ENCODE measurements at regions not wholly inside any gene's neighbourhood (a gene's known extent, or its start where the extent isn't known, plus 50 kb on each side); places are given as distances from the start of the nearest gene placed in this dataset.

- H3K4me1 ChIP-seq (ENCODE audit: insufficient read depth, low read length) = no peaks in the 10 kb centered on the region
- in situ Hi-C loops (cut with HindIII; ENCODE audit: extremely low pct_ligation_motif_present, low pct_unique_long_range_greater_than_20kb) = no loop called here
- TF ChIP-seq ZNF878 (CRISPR knock-in tag; IDR thresholded peaks at IDR 0.05) (no peak), MNT (IDR thresholded peaks at IDR 0.05) (peak; percentile 100), ZBTB7A (CRISPR knock-in tag; IDR thresholded peaks at IDR 0.05) (0 out of 2 replicates have a peak, but pooled peaks have one; percentile 21)
- H2AFZ ChIP-seq (ENCODE audit: low read length) = no peak overlapping the region
- DNase-seq (ENCODE audit: low spot score) = no peak
- H3K27ac ChIP-seq (ENCODE audit: extremely low read length, insufficient read depth, low read length) = no peak overlapping the region
- ChIA-PET CTCF (ENCODE audit: low intra/inter-chr PET ratio, low total read pairs) (no interaction called here), POLR2A (no interaction called here)
- peaks cover 4 to 51% of the 10 kb centered on the region in 2 experiments for H3K27me3 ChIP-seq (ENCODE audit: control insufficient read depth in 1 of 2, insufficient read depth in 2 of 2, low read length in 2 of 2)
- no peak overlapping the region for H3K4me3 ChIP-seq (replicated peaks in 1 of 3; ENCODE audit: insufficient read depth in 1 of 3, low read depth in 2 of 3, low read length in 3 of 3)
- BruUV-seq (replicated peaks) = no TSS peak
- no peaks in the 10 kb centered on the region for H3K79me2 ChIP-seq (ENCODE audit: insufficient read depth, low read length)
- no peak for FAIRE-seq
- H3K9me3 ChIP-seq (ENCODE audit: low read length) = no peaks in the 10 kb centered on the region
- ATAC-seq = no peak
- intact Hi-C loops (cut with micrococcal nuclease; ENCODE audit: unreplicated experiment) = no loop called here
- H3K9ac ChIP-seq (ENCODE audit: insufficient read depth, low read depth, low read length) = no peak overlapping the region
- WGBS (ENCODE audit: low lambda C conversion rate) = 63% methylated on average over 3 of the region's 15 CpGs
- H3K4me2 ChIP-seq (ENCODE audit: low read depth, low read length) = no peak overlapping the region
- no peaks in the 10 kb centered on the region for H4K20me1 ChIP-seq (ENCODE audit: insufficient read depth, low read length)
- H3K36me3 ChIP-seq (replicated peaks in 1 of 2; ENCODE audit: control insufficient read depth in 1 of 2, insufficient read depth in 2 of 2, low read length in 2 of 2) = no peaks in the 10 kb centered on the region
These were observed 248.7 kb upstream of the SHH start for GRCh38 chr7:156060925-156061324.

GRCh38 chr7:156059369-156059768 lies 247.1 kb upstream of the SHH start:
- POLR2A ChIA-PET = no interaction called here
- ATAC-seq (no peak), FAIRE-seq (no peak), DNase-seq (ENCODE audit: low spot score) (no peak)
- Histone ChIP-seq H3K79me2 (ENCODE audit: insufficient read depth, low read length) (no peaks in the 10 kb centered on the region), H2AFZ (ENCODE audit: low read length) (no peak overlapping the region), H3K27ac (ENCODE audit: extremely low read length, insufficient read depth, low read length) (no peak overlapping the region), H4K20me1 (ENCODE audit: insufficient read depth, low read length) (no peaks in the 10 kb centered on the region), H3K27me3 (ENCODE audit: control insufficient read depth in 1 of 2, insufficient read depth in 2 of 2, low read length in 2 of 2) (peaks cover 6 to 51% of the 10 kb centered on the region in 2 experiments), H3K9me3 (ENCODE audit: low read length) (no peaks in the 10 kb centered on the region), H3K4me1 (ENCODE audit: insufficient read depth, low read length) (no peaks in the 10 kb centered on the region), H3K9ac (ENCODE audit: insufficient read depth, low read depth, low read length) (no peak overlapping the region), H3K36me3 (replicated peaks in 1 of 2; ENCODE audit: control insufficient read depth in 1 of 2, insufficient read depth in 2 of 2, low read length in 2 of 2) (no peaks in the 10 kb centered on the region), H3K4me3 (replicated peaks in 1 of 3; ENCODE audit: insufficient read depth in 1 of 3, low read depth in 2 of 3, low read length in 3 of 3) (no peak overlapping the region), H3K4me2 (ENCODE audit: low read depth, low read length) (no peak overlapping the region)
- in situ Hi-C loops (cut with HindIII; ENCODE audit: extremely low pct_ligation_motif_present, low pct_unique_long_range_greater_than_20kb) (no loop called here), intact Hi-C loops (cut with micrococcal nuclease; ENCODE audit: unreplicated experiment) (no loop called here)
- BruUV-seq (replicated peaks) = no TSS peak
- CTCF ChIA-PET (ENCODE audit: low intra/inter-chr PET ratio, low total read pairs) = no interaction called here
- WGBS (ENCODE audit: low lambda C conversion rate) = 19% methylated on average over 3 of the region's 9 CpGs
- no peak for TF ChIP-seq RARG (CRISPR knock-in tag; IDR thresholded peaks at IDR 0.05; ENCODE audit: low read depth)
- no peak for TF ChIP-seq ZFP91 (CRISPR knock-in tag; IDR thresholded peaks at IDR 0.05; ENCODE audit: borderline replicate concordance)
- no peak for TF ChIP-seq CREB3 (CRISPR knock-in tag; IDR thresholded peaks at IDR 0.05)
- TF ChIP-seq ZNF121 (CRISPR knock-in tag; IDR thresholded peaks at IDR 0.05) = no peak
- no peak for TF ChIP-seq ZNF230 (CRISPR knock-in tag; IDR thresholded peaks at IDR 0.05)
- TF ChIP-seq TBX2 (CRISPR knock-in tag; IDR thresholded peaks at IDR 0.05; ENCODE audit: borderline replicate concordance) = no peak
- no peak for TF ChIP-seq RXRB (CRISPR knock-in tag; IDR thresholded peaks at IDR 0.05; ENCODE audit: borderline replicate concordance)
- no peak for TF ChIP-seq ZFP36 (IDR thresholded peaks at IDR 0.05; ENCODE audit: borderline replicate concordance, low read depth, low read length, partially characterized antibody)

All from HepG2 (cell line).